Tibial nerve (tissue), 3 donors: ENCODE measurements at regions not wholly inside any gene's neighbourhood (a gene's known extent, or its start where the extent isn't known, plus 50 kb on each side); places are given as distances from the start of the nearest gene placed in this dataset.

Experiments
- CTCF ChIP-seq, 5 experiments: fragments of 200-600 bp in 3 of 5; fragments of 450-650 bp in 2 of 5; sonication (generic) in 3 of 5; IDR thresholded peaks; one replicate each; pipeline ENCODE4 v1.5.1; 2016 to 2019; ENCODE audit warnings: antibody characterized with exemption in 5 of 5, mild to moderate bottlenecking in 3 of 5, moderate library complexity in 2 of 5
- POLR2A ChIP-seq, 2 donors: fragments of 450-650 bp; IDR thresholded peaks; one replicate each; pipeline ENCODE4 v1.6.1; 2017; ENCODE audit warnings: antibody characterized with exemption in 2 of 2, mild to moderate bottlenecking in 2 of 2, moderate library complexity in 2 of 2

- no peak for TF ChIP-seq CTCF (IDR thresholded peaks at IDR 0.05)
- no peak for TF ChIP-seq POLR2A (IDR thresholded peaks at IDR 0.05)
Observed at GRCh38 chrX:69034451-69034850, 130.8 kb downstream of the PJA1 start.
